ENCODE measurements at regions not wholly inside any gene's neighbourhood (a gene's known extent, or its start where the extent isn't known, plus 50 kb on each side); places are given as distances from the start of the nearest gene placed in this dataset.

DNA sequence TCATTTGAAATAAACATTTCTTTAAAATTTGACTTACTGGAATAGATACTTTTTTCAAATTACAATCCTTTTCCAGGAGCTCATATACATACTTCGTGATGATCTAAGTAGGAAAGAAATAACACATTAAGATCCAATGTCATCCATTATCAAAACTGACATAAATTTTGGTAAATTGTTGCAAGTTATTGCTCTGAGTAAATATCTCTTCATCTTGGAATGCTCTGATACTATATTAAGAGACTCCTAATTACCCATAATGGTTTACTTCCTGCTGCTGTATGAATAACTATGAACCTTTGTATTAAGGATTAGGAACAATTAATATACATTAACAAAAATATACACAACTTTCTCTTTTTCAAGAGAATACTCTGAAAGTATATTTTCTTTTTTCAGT lies 223.0 kb upstream of the POU5F2 start:
- Histone ChIP-seq H3K9me1 (ENCODE audit: control insufficient read depth, extremely low read depth, insufficient read depth, low read length) (no peaks in the 10 kb centered on the region), H3K27me3 (ENCODE audit: control insufficient read depth, extremely low read depth, insufficient read depth, low read length) (no peaks in the 10 kb centered on the region), H2AFZ (ENCODE audit: control insufficient read depth, low read length) (no peak overlapping the region), H3K4me1 (ENCODE audit: control insufficient read depth, extremely low read depth, insufficient read depth, low read length) (no peaks in the 10 kb centered on the region), H3K79me2 (ENCODE audit: control insufficient read depth, insufficient read depth, low read length) (no peaks in the 10 kb centered on the region), H3K9ac (ENCODE audit: control insufficient read depth, extremely low read depth, insufficient read depth, low read length) (no peak overlapping the region), H3K36me3 (ENCODE audit: control insufficient read depth in 2 of 2, extremely low read depth in 1 of 2, insufficient read depth in 2 of 2, low read length in 2 of 2) (no peaks in the 10 kb centered on the region), H3K4me3 (ENCODE audit: control insufficient read depth in 2 of 3, extremely low read depth in 1 of 3, insufficient read depth in 2 of 3, low read depth in 1 of 3, low read length in 3 of 3) (no peak overlapping the region), H3K27ac (ENCODE audit: control insufficient read depth, insufficient read depth, low read length) (no peak overlapping the region), H3K4me2 (ENCODE audit: control insufficient read depth, extremely low read depth, insufficient read depth, low read depth, low read length) (no peak overlapping the region), H3K9me3 (ENCODE audit: control insufficient read depth, low read depth, low read length) (no peaks in the 10 kb centered on the region), H4K20me1 (ENCODE audit: control insufficient read depth, extremely low read depth, insufficient read depth, low read length) (no peaks in the 10 kb centered on the region)
- FAIRE-seq (no peak), DNase-seq (ENCODE audit: low read depth, low spot score) (no peak)
- dilution Hi-C loops (cut with MboI; ENCODE audit: extremely low pct_ligation_motif_present, low sequenced_read_pairs): no loop called here
- TF ChIP-seq, protein P1, sequence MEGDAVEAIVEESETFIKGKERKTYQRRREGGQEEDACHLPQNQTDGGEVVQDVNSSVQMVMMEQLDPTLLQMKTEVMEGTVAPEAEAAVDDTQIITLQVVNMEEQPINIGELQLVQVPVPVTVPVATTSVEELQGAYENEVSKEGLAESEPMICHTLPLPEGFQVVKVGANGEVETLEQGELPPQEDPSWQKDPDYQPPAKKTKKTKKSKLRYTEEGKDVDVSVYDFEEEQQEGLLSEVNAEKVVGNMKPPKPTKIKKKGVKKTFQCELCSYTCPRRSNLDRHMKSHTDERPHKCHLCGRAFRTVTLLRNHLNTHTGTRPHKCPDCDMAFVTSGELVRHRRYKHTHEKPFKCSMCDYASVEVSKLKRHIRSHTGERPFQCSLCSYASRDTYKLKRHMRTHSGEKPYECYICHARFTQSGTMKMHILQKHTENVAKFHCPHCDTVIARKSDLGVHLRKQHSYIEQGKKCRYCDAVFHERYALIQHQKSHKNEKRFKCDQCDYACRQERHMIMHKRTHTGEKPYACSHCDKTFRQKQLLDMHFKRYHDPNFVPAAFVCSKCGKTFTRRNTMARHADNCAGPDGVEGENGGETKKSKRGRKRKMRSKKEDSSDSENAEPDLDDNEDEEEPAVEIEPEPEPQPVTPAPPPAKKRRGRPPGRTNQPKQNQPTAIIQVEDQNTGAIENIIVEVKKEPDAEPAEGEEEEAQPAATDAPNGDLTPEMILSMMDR (optimal IDR thresholded peaks at IDR 0.05 in 1 of 3, IDR thresholded peaks at IDR 0.05 in 1 of 3, conservative IDR thresholded peaks at IDR 0.05 in 1 of 3; ENCODE audit: extremely low read depth in 1 of 3, insufficient read depth in 2 of 3, low read length in 3 of 3): no peak
- TF ChIP-seq EZH2 (IDR thresholded peaks at IDR 0.05; ENCODE audit: low read length): no peak

DNA sequence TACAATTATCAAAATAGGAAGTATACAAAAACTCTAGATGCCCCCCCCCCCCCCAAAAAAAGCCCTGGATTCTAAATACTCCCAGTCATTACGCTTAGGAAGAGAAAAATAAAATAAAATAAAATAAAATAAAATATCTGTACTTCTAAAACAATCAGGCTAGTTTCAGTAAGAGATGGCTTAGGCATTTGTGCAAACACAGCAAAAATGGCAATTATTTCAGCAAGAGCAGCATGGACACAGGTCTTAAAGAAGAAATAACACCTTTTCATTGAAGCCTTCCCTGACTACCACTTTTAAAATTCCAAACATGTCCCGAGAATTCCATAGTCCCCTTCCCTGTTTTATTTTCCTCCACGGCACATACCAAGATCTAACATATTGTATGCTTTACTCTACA lies 218.6 kb upstream of the POU5F2 start:
- Histone ChIP-seq H3K27me3 (ENCODE audit: control insufficient read depth, extremely low read depth, insufficient read depth, low read length) (no peaks in the 10 kb centered on the region), H3K79me2 (ENCODE audit: control insufficient read depth, insufficient read depth, low read length) (no peaks in the 10 kb centered on the region), H3K4me1 (ENCODE audit: control insufficient read depth, extremely low read depth, insufficient read depth, low read length) (no peaks in the 10 kb centered on the region), H2AFZ (ENCODE audit: control insufficient read depth, low read length) (no peak overlapping the region), H3K27ac (ENCODE audit: control insufficient read depth, insufficient read depth, low read length) (no peak overlapping the region), H4K20me1 (ENCODE audit: control insufficient read depth, extremely low read depth, insufficient read depth, low read length) (no peaks in the 10 kb centered on the region), H3K9me3 (ENCODE audit: control insufficient read depth, low read depth, low read length) (no peaks in the 10 kb centered on the region), H3K9me1 (ENCODE audit: control insufficient read depth, extremely low read depth, insufficient read depth, low read length) (no peaks in the 10 kb centered on the region), H3K4me2 (ENCODE audit: control insufficient read depth, extremely low read depth, insufficient read depth, low read depth, low read length) (no peak overlapping the region), H3K4me3 (ENCODE audit: control insufficient read depth in 2 of 3, extremely low read depth in 1 of 3, insufficient read depth in 2 of 3, low read depth in 1 of 3, low read length in 3 of 3) (no peak overlapping the region), H3K9ac (ENCODE audit: control insufficient read depth, extremely low read depth, insufficient read depth, low read length) (no peak overlapping the region), H3K36me3 (ENCODE audit: control insufficient read depth in 2 of 2, extremely low read depth in 1 of 2, insufficient read depth in 2 of 2, low read length in 2 of 2) (no peaks in the 10 kb centered on the region)
- no peak for FAIRE-seq
- TF ChIP-seq, protein P1 (optimal IDR thresholded peaks at IDR 0.05 in 1 of 3, IDR thresholded peaks at IDR 0.05 in 1 of 3, conservative IDR thresholded peaks at IDR 0.05 in 1 of 3; ENCODE audit: extremely low read depth in 1 of 3, insufficient read depth in 2 of 3, low read length in 3 of 3): no peak
- TF ChIP-seq EZH2 (IDR thresholded peaks at IDR 0.05; ENCODE audit: low read length): no peak
- dilution Hi-C loops (cut with MboI; ENCODE audit: extremely low pct_ligation_motif_present, low sequenced_read_pairs): no loop called here
- no peak for DNase-seq (ENCODE audit: low read depth, low spot score)

Measured in keratinocyte (primary cell).